ENCODE measurements at regions not wholly inside any gene's neighbourhood (a gene's known extent, or its start where the extent isn't known, plus 50 kb on each side); places are given as distances from the start of the nearest gene placed in this dataset.

DNA sequence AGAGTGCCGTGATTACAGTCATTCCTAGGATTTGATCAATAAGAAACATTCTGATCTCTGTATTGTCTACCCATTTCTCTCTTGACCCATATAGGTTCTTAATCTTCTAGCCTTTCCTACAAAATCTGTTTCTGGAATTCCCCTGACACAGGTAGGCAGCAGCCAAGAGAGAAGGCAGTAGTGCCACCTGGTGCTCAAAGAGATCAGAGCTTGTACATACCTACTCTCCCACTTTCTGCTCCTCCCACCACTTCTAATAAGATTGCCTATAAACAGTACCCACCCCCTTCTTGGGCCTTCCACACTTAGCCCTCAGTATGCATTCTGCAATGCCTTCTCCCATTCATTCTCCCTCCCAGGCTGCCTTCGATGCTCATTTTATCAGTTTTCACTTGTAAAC is 117.4 kb upstream of the RORB start:
- TF ChIP-seq POLR2AphosphoS5 (IDR thresholded peaks at IDR 0.05; ENCODE audit: insufficient read depth, low read depth, low read length) (no peak), POLR2A (IDR thresholded peaks at IDR 0.05; ENCODE audit: low read depth, low read length) (no peak), JUN (IDR thresholded peaks at IDR 0.05; ENCODE audit: borderline replicate concordance, insufficient read depth, insufficient read length, low read depth) (no peak)
- TF ChIP-seq, protein P1, sequence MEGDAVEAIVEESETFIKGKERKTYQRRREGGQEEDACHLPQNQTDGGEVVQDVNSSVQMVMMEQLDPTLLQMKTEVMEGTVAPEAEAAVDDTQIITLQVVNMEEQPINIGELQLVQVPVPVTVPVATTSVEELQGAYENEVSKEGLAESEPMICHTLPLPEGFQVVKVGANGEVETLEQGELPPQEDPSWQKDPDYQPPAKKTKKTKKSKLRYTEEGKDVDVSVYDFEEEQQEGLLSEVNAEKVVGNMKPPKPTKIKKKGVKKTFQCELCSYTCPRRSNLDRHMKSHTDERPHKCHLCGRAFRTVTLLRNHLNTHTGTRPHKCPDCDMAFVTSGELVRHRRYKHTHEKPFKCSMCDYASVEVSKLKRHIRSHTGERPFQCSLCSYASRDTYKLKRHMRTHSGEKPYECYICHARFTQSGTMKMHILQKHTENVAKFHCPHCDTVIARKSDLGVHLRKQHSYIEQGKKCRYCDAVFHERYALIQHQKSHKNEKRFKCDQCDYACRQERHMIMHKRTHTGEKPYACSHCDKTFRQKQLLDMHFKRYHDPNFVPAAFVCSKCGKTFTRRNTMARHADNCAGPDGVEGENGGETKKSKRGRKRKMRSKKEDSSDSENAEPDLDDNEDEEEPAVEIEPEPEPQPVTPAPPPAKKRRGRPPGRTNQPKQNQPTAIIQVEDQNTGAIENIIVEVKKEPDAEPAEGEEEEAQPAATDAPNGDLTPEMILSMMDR (IDR thresholded peaks at IDR 0.05; ENCODE audit: extremely low read depth in 1 of 2, insufficient read depth in 1 of 2, low read depth in 1 of 2, low read length in 2 of 2) = no peak
- TF ChIP-seq, protein P2, sequence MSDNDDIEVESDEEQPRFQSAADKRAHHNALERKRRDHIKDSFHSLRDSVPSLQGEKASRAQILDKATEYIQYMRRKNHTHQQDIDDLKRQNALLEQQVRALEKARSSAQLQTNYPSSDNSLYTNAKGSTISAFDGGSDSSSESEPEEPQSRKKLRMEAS (IDR thresholded peaks at IDR 0.05; ENCODE audit: insufficient read depth, insufficient read length) = no peak

All from endothelial cell of umbilical vein (primary cell).